ENCODE measurements at regions not wholly inside any gene's neighbourhood (a gene's known extent, or its start where the extent isn't known, plus 50 kb on each side); places are given as distances from the start of the nearest gene placed in this dataset.
"Not testable (repeated sequence)": the region's sequence is repeated elsewhere in the genome, so short reads cannot be mapped to it uniquely, and the experiment has no call there.

GRCh38 chr10:3886191-3886590 is 101.2 kb upstream of the KLF6 start:
- in situ Hi-C loops (cut with HindIII; ENCODE audit: low pct_unique_long_range_greater_than_20kb, low sequenced_read_pairs): no loop called here
- no peak for TF ChIP-seq JUND (IDR thresholded peaks at IDR 0.05; ENCODE audit: low read depth)
- DNase-seq (ENCODE audit: low read depth in 1 of 2, low spot score in 1 of 2): no peak

- TF ChIP-seq JUND (IDR thresholded peaks at IDR 0.05; ENCODE audit: low read depth): no peak
- no peak for DNase-seq (ENCODE audit: low read depth in 1 of 2, low spot score in 1 of 2)
- in situ Hi-C loops (cut with HindIII; ENCODE audit: low pct_unique_long_range_greater_than_20kb, low sequenced_read_pairs): no loop called here
Measured at GRCh38 chr10:3882855-3883254, 97.8 kb upstream of the KLF6 start.

DNA sequence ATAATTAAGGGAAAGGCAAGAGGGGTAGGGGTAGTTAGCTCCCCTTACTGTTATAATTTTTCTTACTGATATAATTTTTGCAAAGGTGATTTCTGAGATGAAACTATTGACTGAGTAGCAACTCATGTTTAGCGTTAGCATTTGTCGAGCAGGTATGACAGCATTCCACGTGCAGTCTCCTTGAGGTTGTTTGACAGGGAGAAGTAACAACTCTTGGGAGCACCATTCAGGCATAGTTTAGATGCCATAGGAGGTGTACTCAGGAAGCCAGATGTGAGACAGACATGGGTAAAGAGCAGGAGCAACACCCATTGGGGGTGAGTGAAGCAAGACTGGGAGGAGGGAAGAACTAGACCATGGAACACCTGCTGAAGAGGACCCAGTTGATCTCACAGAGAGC is 96.6 kb upstream of the KLF6 start:
- peak; percentile 76 to 92 for DNase-seq (ENCODE audit: low read depth in 1 of 2, low spot score in 1 of 2)
- no peak for TF ChIP-seq JUND (IDR thresholded peaks at IDR 0.05; ENCODE audit: low read depth)
- in situ Hi-C loops (cut with HindIII; ENCODE audit: low pct_unique_long_range_greater_than_20kb, low sequenced_read_pairs): no loop called here

- TF ChIP-seq JUND (IDR thresholded peaks at IDR 0.05; ENCODE audit: low read depth): no peak
- peak in 1 of 2 experiments; percentile 28 for DNase-seq (ENCODE audit: low read depth in 1 of 2, low spot score in 1 of 2)
- in situ Hi-C loops (cut with HindIII; ENCODE audit: low pct_unique_long_range_greater_than_20kb, low sequenced_read_pairs): no loop called here
Measured at GRCh38 chr10:3879073-3879472, 94.1 kb upstream of the KLF6 start.

GRCh38 chr10:3877211-3878000 is 92.4 kb upstream of the KLF6 start:
- in situ Hi-C loops (cut with HindIII; ENCODE audit: low pct_unique_long_range_greater_than_20kb, low sequenced_read_pairs): no loop called here
- TF ChIP-seq JUND (IDR thresholded peaks at IDR 0.05; ENCODE audit: low read depth): no peak
- DNase-seq (ENCODE audit: low read depth in 1 of 2, low spot score in 1 of 2): no peak

GRCh38 chr10:3876350-3876962 is 91.4 kb upstream of the KLF6 start:
- no peak for DNase-seq (ENCODE audit: low read depth in 1 of 2, low spot score in 1 of 2)
- in situ Hi-C loops (cut with HindIII; ENCODE audit: low pct_unique_long_range_greater_than_20kb, low sequenced_read_pairs): no loop called here
- TF ChIP-seq JUND (IDR thresholded peaks at IDR 0.05; ENCODE audit: low read depth): no peak

GRCh38 chr10:3875842-3876235 is 90.8 kb upstream of the KLF6 start:
- DNase-seq (ENCODE audit: low read depth in 1 of 2, low spot score in 1 of 2): no peak
- in situ Hi-C loops (cut with HindIII; ENCODE audit: low pct_unique_long_range_greater_than_20kb, low sequenced_read_pairs): no loop called here
- no peak for TF ChIP-seq JUND (IDR thresholded peaks at IDR 0.05; ENCODE audit: low read depth)

DNA sequence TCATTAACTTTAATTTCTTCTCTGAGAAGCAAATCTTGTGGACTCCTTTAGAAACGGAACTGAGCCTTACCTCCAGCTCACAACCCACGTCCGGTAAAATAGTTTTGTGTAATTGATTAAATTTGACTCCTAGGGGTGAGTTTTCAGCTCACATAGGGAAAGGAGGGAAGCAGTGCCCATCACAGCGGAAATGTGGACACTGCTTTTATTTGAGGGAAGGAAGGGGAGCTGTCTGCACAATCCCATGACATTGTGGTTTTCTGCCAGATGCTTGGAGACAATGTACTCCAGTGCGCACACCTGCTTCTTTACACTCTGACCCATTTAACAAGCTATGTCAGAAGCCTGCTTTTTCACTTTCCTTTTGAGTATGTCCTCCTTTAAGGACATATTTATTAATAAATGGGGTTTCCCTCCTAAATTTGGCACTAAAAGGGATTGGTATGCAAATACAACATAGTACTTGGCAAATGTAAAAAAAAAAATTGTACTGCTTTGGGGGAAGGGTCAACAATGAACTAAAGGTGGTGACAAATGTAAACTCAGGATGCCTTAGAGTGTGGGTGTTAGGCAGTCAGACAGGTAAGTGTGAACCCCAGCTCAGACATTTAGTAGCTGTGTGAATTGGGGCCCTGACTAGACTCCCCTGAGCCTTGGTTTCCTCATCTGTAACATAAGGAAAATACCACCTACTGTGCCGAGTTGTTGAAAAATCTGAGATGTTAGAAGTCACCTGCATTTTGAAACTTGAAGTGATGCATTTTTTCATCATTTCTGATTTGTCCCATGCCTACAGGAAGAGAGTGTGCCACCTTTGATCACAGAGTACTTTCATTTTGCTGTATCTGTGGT is 90.2 kb upstream of the KLF6 start:
- no peak for DNase-seq (ENCODE audit: low read depth in 1 of 2, low spot score in 1 of 2)

DNA sequence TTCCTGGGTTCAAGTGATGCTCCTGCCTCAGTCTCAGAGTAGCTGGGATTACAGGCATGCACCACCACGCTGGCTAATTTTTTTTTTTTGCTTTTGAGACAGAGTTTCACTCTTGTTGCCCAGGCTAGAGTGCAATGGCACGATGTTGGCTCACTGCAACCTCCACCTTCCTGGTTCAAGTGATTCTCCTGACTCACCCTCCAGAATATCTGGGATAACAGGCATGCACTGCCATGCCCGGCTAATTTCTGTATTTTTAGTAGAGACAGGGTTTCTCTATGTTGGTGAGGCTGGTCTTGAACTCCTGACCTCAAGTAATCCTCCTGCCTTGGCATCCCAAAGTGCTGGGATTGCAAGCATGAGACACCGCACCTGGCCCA is 89.6 kb upstream of the KLF6 start:
- in situ Hi-C loops (cut with HindIII; ENCODE audit: low pct_unique_long_range_greater_than_20kb, low sequenced_read_pairs); DNase-seq (ENCODE audit: low read depth in 1 of 2, low spot score in 1 of 2): not testable (repeated sequence)

More for the DNA sequence above, 90.2 kb upstream of the KLF6 start:
- in situ Hi-C loops (cut with HindIII; ENCODE audit: low pct_unique_long_range_greater_than_20kb, low sequenced_read_pairs): no loop called here
- no peak for TF ChIP-seq JUND (IDR thresholded peaks at IDR 0.05; ENCODE audit: low read depth)

- in situ Hi-C loops (cut with HindIII; ENCODE audit: low pct_unique_long_range_greater_than_20kb, low sequenced_read_pairs): no loop called here
- no peak for TF ChIP-seq JUND (IDR thresholded peaks at IDR 0.05; ENCODE audit: low read depth)
- DNase-seq (ENCODE audit: low read depth in 1 of 2, low spot score in 1 of 2): no peak
Measured at GRCh38 chr10:3873728-3874461, 88.9 kb upstream of the KLF6 start.

DNA sequence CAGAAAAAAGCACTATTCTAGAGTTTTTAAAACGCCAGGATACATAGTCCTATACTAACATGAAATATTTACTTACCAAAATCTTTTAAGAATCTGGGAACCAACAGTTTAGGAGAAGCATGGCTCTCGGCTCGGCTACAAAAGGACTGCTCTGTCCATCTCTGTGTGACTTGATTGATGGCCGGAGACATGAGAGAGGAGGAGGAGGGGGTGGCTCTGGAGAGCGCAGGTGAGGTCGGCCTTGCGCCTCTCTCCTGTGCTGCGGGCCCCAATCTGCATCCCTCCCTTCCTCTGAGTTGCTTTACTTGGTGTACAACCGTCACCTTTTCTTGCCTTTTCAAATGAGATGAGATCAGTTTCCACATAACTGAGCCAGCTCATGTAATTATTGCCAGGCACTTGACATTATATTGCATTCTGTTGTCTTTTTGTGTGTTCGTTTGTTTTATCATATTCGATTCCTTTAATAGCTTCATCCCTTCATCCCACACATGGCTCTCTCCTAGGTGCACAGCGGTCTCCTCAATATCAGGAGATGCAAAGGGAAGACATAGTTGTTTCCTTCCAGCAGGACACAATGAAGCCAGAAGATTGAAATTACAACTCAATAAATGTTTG is 87.8 kb upstream of the KLF6 start:
- in situ Hi-C loops (cut with HindIII; ENCODE audit: low pct_unique_long_range_greater_than_20kb, low sequenced_read_pairs): no loop called here
- no peak for TF ChIP-seq JUND (IDR thresholded peaks at IDR 0.05; ENCODE audit: low read depth)
- DNase-seq (ENCODE audit: low read depth in 1 of 2, low spot score in 1 of 2): no peak

DNA sequence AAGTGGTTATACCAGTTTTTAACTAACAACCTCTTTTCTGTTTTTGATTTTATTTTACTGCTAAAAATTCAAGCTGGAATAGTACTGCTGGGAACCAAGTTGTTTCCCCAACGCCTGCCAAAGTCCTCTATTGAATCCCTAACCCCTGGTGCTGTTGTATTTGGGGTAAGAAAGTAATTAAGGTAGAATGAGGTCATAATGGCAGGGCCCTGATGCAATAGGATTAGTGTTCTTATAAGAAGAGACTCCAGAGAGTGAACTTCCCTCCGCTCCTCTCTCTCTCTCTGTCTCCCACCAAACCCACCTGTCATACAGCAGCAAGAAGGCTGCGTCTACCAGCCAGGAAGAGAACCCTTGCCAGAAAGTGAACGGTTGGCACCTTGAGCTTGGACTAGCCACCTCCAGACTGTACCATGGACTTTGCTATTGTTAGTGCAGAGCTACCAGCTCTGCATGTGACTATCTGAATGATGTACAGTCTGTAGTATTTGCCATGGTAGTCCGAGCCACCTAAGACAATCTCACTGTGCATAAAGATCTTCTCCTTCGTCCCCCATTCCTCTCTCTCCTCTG is 86.5 kb upstream of the KLF6 start:
- no peak for TF ChIP-seq JUND (IDR thresholded peaks at IDR 0.05; ENCODE audit: low read depth)
- in situ Hi-C loops (cut with HindIII; ENCODE audit: low pct_unique_long_range_greater_than_20kb, low sequenced_read_pairs): no loop called here
- no peak for DNase-seq (ENCODE audit: low read depth in 1 of 2, low spot score in 1 of 2)

Measured in T47D (cell line).